PFSK-1 (cell line): ENCODE measurements at regions not wholly inside any gene's neighbourhood (a gene's known extent, or its start where the extent isn't known, plus 50 kb on each side); places are given as distances from the start of the nearest gene placed in this dataset.

Experiments
- FOXP2 ChIP-seq: optimal IDR thresholded peaks from 2 replicates; pipeline ENCODE3; 2011; ENCODE audit warnings: borderline replicate concordance, control low read depth, inconsistent platforms; ENCODE audit not compliant: insufficient read depth; ENCODE audit errors: extremely low read length, extremely low read depth
- POLR2AphosphoS5 ChIP-seq: IDR thresholded peaks from 2 replicates; pipeline ENCODE4 v1.6.1; 2012; ENCODE audit warnings: low read depth, mild to moderate bottlenecking, control low read depth, low read length, moderate library complexity
- SIN3A ChIP-seq: IDR thresholded peaks from 2 replicates; pipeline ENCODE4 v1.6.1; 2012; ENCODE audit warnings: mild to moderate bottlenecking, low read length, moderate library complexity, borderline replicate concordance; ENCODE audit not compliant: insufficient read depth
- TAF1 ChIP-seq: IDR thresholded peaks from 2 replicates; pipeline ENCODE4 v1.6.1; 2012; ENCODE audit warnings: low read length, control low read depth, borderline replicate concordance; ENCODE audit not compliant: insufficient read depth
- TF ChIP-seq, protein P1 (sequence below), 2 experiments: IDR thresholded peaks; 2 replicates each; pipeline versions ENCODE4 v1.6.1 to v1.8.0; 2011 to 2012; ENCODE audit warnings: low read depth in 2 of 2, low read length in 2 of 2, control low read depth in 1 of 2, inconsistent platforms in 1 of 2, mild to moderate bottlenecking in 1 of 2, moderate library complexity in 1 of 2; ENCODE audit not compliant: insufficient read depth in 1 of 2

DNA sequence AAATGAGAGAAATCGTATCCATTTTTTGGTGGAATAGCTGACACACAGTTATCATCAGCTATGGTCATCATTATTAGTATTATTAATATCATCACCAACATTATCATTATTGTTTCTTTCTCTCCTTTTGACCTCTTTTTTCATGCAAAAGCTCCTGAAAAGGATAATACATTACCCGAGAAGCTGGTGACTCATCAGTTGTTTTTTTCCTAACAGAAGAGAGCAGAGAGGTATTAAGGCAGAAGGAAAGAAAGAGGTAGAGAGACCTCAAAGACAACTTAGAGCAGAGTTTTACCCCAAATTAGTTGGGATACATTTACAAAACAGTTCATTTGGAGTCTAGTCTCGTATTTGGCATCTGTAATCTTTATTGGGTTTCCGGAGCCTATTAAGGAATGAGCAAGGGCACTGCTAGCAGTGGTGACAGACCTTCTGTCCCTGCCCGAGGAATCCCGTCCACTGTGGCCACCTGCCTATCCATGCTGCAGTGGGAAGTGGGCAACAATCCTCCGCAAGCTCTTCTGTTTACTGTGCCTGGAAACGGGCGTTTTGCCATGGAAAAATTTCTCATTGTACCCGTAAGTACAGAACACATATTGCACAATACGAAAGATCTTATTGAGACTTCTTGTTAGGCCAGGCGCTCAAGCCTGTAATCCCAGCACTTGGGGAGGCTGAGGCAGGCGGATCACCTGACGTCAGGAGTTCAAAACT, 170.0 kb upstream of the MKLN1 start:
- TF ChIP-seq TAF1 = no peak
- TF ChIP-seq FOXP2 = no peak
- TF ChIP-seq, protein P1, sequence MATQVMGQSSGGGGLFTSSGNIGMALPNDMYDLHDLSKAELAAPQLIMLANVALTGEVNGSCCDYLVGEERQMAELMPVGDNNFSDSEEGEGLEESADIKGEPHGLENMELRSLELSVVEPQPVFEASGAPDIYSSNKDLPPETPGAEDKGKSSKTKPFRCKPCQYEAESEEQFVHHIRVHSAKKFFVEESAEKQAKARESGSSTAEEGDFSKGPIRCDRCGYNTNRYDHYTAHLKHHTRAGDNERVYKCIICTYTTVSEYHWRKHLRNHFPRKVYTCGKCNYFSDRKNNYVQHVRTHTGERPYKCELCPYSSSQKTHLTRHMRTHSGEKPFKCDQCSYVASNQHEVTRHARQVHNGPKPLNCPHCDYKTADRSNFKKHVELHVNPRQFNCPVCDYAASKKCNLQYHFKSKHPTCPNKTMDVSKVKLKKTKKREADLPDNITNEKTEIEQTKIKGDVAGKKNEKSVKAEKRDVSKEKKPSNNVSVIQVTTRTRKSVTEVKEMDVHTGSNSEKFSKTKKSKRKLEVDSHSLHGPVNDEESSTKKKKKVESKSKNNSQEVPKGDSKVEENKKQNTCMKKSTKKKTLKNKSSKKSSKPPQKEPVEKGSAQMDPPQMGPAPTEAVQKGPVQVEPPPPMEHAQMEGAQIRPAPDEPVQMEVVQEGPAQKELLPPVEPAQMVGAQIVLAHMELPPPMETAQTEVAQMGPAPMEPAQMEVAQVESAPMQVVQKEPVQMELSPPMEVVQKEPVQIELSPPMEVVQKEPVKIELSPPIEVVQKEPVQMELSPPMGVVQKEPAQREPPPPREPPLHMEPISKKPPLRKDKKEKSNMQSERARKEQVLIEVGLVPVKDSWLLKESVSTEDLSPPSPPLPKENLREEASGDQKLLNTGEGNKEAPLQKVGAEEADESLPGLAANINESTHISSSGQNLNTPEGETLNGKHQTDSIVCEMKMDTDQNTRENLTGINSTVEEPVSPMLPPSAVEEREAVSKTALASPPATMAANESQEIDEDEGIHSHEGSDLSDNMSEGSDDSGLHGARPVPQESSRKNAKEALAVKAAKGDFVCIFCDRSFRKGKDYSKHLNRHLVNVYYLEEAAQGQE (IDR thresholded peaks at IDR 0.05; ENCODE audit: insufficient read depth in 1 of 2, low read depth in 2 of 2, low read length in 2 of 2) = no peak
- TF ChIP-seq POLR2AphosphoS5 = no peak
- no peak for TF ChIP-seq SIN3A

DNA sequence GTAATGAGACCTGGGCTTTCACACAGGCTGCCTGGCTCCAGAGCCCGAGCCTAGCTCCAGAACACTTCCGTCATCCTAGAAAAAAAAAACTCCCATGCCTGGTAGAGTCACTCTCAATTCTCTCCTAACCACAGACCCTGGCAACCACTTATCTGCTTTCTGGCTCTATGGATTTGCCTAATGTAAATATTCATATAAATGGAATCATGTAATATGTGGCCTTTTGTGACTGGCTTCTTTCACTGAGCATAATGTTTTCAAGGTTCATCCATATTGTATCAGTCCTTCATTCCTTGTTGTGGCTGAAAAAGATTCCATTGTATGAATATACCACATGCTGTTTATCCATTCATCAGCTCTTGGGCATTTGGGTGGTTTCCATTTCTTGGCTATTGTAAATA, 167.7 kb upstream of the MKLN1 start:
- TF ChIP-seq FOXP2 (no peak), TAF1 (no peak), POLR2AphosphoS5 (no peak), SIN3A (no peak)
- TF ChIP-seq, protein P1 (IDR thresholded peaks at IDR 0.05; ENCODE audit: insufficient read depth in 1 of 2, low read depth in 2 of 2, low read length in 2 of 2) = no peak

DNA sequence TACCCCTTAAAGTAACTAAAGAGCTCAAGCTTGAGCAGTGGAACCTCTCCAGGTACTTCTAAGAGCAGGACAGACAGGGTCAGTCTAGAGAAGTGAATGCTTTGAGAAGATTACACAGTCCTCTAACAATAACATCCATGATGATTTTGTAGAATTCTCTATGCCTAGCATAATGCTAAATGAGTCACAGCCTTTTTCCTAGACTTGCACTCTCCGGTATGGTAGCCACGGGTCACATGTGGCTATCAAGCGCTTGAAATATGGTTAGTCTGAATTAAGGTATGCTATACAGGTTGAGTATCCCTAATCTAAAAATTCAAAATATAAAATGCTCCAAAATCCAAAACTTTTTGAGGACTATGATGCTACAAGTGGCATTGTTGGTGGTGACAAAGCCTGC, 166.6 kb upstream of the MKLN1 start:
- TF ChIP-seq, protein P1 (IDR thresholded peaks at IDR 0.05; ENCODE audit: insufficient read depth in 1 of 2, low read depth in 2 of 2, low read length in 2 of 2) = no peak
- no peak for TF ChIP-seq FOXP2
- no peak for TF ChIP-seq SIN3A
- TF ChIP-seq TAF1 = no peak
- no peak for TF ChIP-seq POLR2AphosphoS5

DNA sequence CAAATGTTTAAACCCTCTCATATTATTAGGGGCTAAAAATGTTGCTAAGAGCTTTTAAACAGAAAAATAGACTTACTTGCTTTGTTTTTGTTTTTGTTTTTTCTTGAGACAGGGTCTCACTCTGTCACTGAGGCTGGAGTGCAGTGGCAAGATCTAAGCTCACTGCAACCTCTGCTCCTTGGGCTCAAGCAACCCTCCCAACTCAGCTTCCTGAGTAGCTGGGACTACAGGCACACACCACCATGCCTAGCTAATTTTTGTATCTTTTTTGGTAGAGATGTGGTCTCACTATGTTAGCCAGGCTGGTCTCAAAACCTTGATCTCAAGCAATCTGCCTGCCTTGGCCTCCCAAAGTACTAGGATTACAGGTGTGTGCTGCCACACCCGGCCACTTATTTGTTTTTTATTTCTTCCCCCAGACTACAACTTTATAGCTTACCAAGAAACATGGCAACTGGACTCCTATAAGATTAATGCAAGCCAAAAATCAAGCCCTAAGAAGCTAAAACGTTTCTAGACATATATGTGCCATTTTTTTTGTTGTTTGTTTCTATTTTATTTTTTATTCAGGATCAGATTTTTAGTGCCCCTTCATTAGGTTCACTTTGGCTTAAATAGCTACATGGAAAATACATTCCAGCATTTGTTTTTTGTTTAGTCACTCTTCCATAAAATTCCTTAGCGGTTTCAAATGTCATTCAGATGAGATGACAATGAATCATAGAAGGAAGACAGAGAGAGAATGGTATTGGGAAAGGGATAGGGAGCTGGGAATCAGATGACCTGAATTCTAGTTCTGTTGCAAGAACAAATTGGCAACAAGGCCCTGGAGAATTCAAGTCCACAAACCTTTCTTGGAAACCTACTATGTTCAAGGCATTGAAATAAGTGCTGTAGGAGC, 163.4 kb upstream of the MKLN1 start:
- TF ChIP-seq TAF1 (no peak), SIN3A (no peak), FOXP2 (no peak), POLR2AphosphoS5 (no peak)
- TF ChIP-seq, protein P1 (IDR thresholded peaks at IDR 0.05; ENCODE audit: insufficient read depth in 1 of 2, low read depth in 2 of 2, low read length in 2 of 2) = no peak
